ENCODE measurements at regions not wholly inside any gene's neighbourhood (a gene's known extent, or its start where the extent isn't known, plus 50 kb on each side); places are given as distances from the start of the nearest gene placed in this dataset.

DNA sequence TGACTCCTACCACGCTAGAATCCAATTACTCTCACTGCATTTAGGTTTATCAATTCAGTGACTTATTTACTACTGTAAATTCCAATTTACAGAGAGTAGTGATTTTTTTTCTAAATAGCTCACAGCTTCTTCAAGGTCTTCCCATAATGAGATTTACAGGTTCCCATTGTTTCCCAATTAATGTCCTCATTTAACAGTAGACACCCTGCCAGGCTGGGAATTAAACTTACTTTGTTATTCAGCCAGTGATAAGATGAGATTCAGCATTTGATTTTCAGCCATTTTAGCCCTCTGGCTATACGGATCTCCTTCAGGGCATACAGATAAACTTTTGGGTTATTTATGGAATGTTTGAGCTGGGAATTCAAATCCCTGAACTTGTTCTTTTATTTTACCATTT lies 582.9 kb upstream of the EYS start:
- Histone ChIP-seq H3K9me3 (ENCODE audit: insufficient read depth, low read length, severe bottlenecking) (no peaks in the 10 kb centered on the region), H3K4me2 (ENCODE audit: insufficient read depth, low read length) (no peak overlapping the region), H3K27ac (ENCODE audit: low read length) (no peak overlapping the region), H3K27me3 (ENCODE audit: insufficient read depth, low read length, poor library complexity) (no peaks in the 10 kb centered on the region), H3K4me1 (ENCODE audit: insufficient read depth, low read length) (no peaks in the 10 kb centered on the region), H3K36me3 (ENCODE audit: insufficient read depth, low read length) (no peaks in the 10 kb centered on the region), H4K20me1 (ENCODE audit: insufficient read depth, low read length) (no peaks in the 10 kb centered on the region), H2AFZ (ENCODE audit: low read depth, low read length) (no peak overlapping the region), H3K4me3 (ENCODE audit: low read depth in 1 of 2, low read length in 2 of 2) (no peak overlapping the region), H3K79me2 (ENCODE audit: insufficient read depth, low read length) (no peaks in the 10 kb centered on the region), H3K9ac (ENCODE audit: low read depth, low read length) (no peak overlapping the region)
- DNase-seq (no peak), ATAC-seq (ENCODE audit: insufficient read depth, low read depth) (no peak)
- no peak for TF ChIP-seq EZH2 (IDR thresholded peaks at IDR 0.05; ENCODE audit: borderline replicate concordance, low read depth, low read length, severe bottlenecking)
- TF ChIP-seq CTCF (IDR thresholded peaks at IDR 0.05; ENCODE audit: borderline replicate concordance, extremely low read depth, low read length, poor library complexity, severe bottlenecking) = no peak

DNA sequence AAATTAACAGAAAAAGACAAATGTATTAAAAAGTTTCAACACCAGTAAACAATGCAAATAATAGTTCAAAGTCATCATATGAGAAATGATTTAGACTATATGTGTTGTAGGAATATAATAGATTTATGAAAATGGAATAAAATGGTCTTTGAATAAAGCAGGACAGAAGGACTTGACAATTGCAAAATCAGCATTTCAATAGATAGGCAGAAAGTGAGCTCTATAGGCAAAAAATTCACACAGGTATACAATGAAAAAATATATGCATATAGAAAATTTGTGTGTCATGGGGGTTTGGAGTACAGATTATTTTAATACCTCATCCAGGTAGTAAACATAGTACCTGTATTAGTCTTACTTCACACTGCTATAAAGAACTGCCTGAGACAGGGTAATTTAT lies 571.1 kb upstream of the EYS start:
- ATAC-seq (ENCODE audit: insufficient read depth, low read depth) (no peak), DNase-seq (no peak)
- Histone ChIP-seq H3K4me2 (ENCODE audit: insufficient read depth, low read length) (no peak overlapping the region), H3K4me3 (ENCODE audit: low read depth in 1 of 2, low read length in 2 of 2) (no peak overlapping the region), H3K9ac (ENCODE audit: low read depth, low read length) (no peak overlapping the region), H3K27me3 (ENCODE audit: insufficient read depth, low read length, poor library complexity) (no peaks in the 10 kb centered on the region), H3K79me2 (ENCODE audit: insufficient read depth, low read length) (no peaks in the 10 kb centered on the region), H3K27ac (ENCODE audit: low read length) (no peak overlapping the region), H3K4me1 (ENCODE audit: insufficient read depth, low read length) (no peaks in the 10 kb centered on the region), H3K9me3 (ENCODE audit: insufficient read depth, low read length, severe bottlenecking) (no peaks in the 10 kb centered on the region), H2AFZ (ENCODE audit: low read depth, low read length) (no peak overlapping the region), H3K36me3 (ENCODE audit: insufficient read depth, low read length) (no peaks in the 10 kb centered on the region), H4K20me1 (ENCODE audit: insufficient read depth, low read length) (no peaks in the 10 kb centered on the region)
- TF ChIP-seq CTCF (IDR thresholded peaks at IDR 0.05; ENCODE audit: borderline replicate concordance, extremely low read depth, low read length, poor library complexity, severe bottlenecking) = no peak
- no peak for TF ChIP-seq EZH2 (IDR thresholded peaks at IDR 0.05; ENCODE audit: borderline replicate concordance, low read depth, low read length, severe bottlenecking)

GRCh38 chr6:66277400-66277799 lies 570.4 kb upstream of the EYS start:
- Histone ChIP-seq H3K4me3 (ENCODE audit: low read depth in 1 of 2, low read length in 2 of 2) (no peak overlapping the region), H2AFZ (ENCODE audit: low read depth, low read length) (no peak overlapping the region), H3K4me2 (ENCODE audit: insufficient read depth, low read length) (no peak overlapping the region), H3K27ac (ENCODE audit: low read length) (no peak overlapping the region), H3K4me1 (ENCODE audit: insufficient read depth, low read length) (no peaks in the 10 kb centered on the region), H3K79me2 (ENCODE audit: insufficient read depth, low read length) (no peaks in the 10 kb centered on the region), H4K20me1 (ENCODE audit: insufficient read depth, low read length) (no peaks in the 10 kb centered on the region), H3K9me3 (ENCODE audit: insufficient read depth, low read length, severe bottlenecking) (no peaks in the 10 kb centered on the region), H3K27me3 (ENCODE audit: insufficient read depth, low read length, poor library complexity) (no peaks in the 10 kb centered on the region), H3K9ac (ENCODE audit: low read depth, low read length) (no peak overlapping the region), H3K36me3 (ENCODE audit: insufficient read depth, low read length) (no peaks in the 10 kb centered on the region)
- DNase-seq = no peak
- TF ChIP-seq CTCF (IDR thresholded peaks at IDR 0.05; ENCODE audit: borderline replicate concordance, extremely low read depth, low read length, poor library complexity, severe bottlenecking) (no peak), EZH2 (IDR thresholded peaks at IDR 0.05; ENCODE audit: borderline replicate concordance, low read depth, low read length, severe bottlenecking) (no peak)
- ATAC-seq (ENCODE audit: insufficient read depth, low read depth) = no peak

DNA sequence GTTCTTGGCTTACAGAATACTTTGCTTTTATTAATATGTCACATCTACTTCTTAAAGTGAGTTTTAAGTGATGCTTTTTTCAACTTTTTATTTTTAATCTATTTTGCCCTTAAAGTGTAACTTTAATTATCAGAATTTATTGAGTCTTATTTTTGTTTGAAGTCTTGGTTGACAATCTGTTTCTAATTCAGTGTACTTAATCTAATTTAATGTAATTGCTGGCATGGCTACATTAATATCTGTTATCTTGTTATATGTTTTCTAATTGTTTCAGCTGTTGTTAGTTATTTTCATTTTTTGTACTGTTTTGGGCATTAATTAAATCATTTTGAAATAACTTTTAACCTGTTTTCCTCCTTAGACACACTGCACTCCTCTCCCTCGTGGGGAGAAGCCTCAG lies 558.7 kb upstream of the EYS start:
- no peak overlapping the region for H3K27ac ChIP-seq (ENCODE audit: low read length)
- H3K4me1 ChIP-seq (ENCODE audit: insufficient read depth, low read length) = no peaks in the 10 kb centered on the region
- DNase-seq = no peak
- ATAC-seq (ENCODE audit: insufficient read depth, low read depth) = no peak
- no peak overlapping the region for H3K4me2 ChIP-seq (ENCODE audit: insufficient read depth, low read length)
- no peaks in the 10 kb centered on the region for H3K36me3 ChIP-seq (ENCODE audit: insufficient read depth, low read length)
- no peak overlapping the region for H3K9ac ChIP-seq (ENCODE audit: low read depth, low read length)
- H4K20me1 ChIP-seq (ENCODE audit: insufficient read depth, low read length) = no peaks in the 10 kb centered on the region
- no peak overlapping the region for H3K4me3 ChIP-seq (ENCODE audit: low read depth in 1 of 2, low read length in 2 of 2)
- no peaks in the 10 kb centered on the region for H3K79me2 ChIP-seq (ENCODE audit: insufficient read depth, low read length)
- no peaks in the 10 kb centered on the region for H3K9me3 ChIP-seq (ENCODE audit: insufficient read depth, low read length, severe bottlenecking)
- H2AFZ ChIP-seq (ENCODE audit: low read depth, low read length) = no peak overlapping the region
- TF ChIP-seq EZH2 (IDR thresholded peaks at IDR 0.05; ENCODE audit: borderline replicate concordance, low read depth, low read length, severe bottlenecking) (no peak), CTCF (IDR thresholded peaks at IDR 0.05; ENCODE audit: borderline replicate concordance, extremely low read depth, low read length, poor library complexity, severe bottlenecking) (no peak)
- H3K27me3 ChIP-seq (ENCODE audit: insufficient read depth, low read length, poor library complexity) = no peaks in the 10 kb centered on the region
